ENCODE measurements at regions not wholly inside any gene's neighbourhood (a gene's known extent, or its start where the extent isn't known, plus 50 kb on each side); places are given as distances from the start of the nearest gene placed in this dataset.

DNA sequence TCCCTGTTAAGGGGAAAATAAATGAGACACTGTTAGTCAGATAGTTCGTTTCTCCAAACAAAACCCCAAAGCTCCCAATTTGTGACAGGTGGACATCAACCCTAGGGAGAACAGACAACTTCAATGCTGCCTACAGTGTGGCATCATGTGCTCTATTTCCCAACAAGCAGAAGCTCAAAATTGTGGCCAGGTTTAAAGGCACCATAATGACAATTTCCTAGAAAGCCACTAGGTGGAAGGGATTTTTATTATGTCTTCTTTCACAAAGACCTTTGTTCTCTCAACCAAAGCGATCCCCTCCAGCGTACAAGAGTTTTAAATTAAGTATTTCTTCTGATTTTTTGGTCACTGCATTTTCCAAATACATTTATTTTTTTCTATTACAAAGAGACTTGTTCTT is 88.0 kb upstream of the MBIP start:
- DNase-seq, result no peak

GRCh38 chr14:36405589-36406274 is 85.3 kb upstream of the MBIP start:
- DNase-seq, result no peak

DNA sequence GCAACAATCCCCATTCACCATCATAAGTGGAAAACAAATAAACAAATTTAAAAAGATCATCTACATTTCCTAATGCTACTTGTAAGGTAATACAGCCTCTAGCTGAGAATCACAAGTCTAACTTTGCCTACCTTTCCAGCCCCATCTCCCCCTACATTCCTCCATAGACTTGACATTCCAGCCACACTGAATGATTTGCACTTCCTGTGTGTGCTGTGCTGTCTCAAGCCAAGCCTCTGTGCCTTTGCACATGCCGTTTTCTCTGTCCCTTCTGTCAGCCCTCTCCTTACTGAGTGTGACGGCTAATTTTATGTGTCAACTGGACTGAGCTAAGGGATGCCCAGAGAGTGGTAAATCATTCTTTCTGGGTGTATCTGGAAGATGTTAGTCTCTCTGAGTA is 82.4 kb upstream of the MBIP start:
- no peak for DNase-seq

DNA sequence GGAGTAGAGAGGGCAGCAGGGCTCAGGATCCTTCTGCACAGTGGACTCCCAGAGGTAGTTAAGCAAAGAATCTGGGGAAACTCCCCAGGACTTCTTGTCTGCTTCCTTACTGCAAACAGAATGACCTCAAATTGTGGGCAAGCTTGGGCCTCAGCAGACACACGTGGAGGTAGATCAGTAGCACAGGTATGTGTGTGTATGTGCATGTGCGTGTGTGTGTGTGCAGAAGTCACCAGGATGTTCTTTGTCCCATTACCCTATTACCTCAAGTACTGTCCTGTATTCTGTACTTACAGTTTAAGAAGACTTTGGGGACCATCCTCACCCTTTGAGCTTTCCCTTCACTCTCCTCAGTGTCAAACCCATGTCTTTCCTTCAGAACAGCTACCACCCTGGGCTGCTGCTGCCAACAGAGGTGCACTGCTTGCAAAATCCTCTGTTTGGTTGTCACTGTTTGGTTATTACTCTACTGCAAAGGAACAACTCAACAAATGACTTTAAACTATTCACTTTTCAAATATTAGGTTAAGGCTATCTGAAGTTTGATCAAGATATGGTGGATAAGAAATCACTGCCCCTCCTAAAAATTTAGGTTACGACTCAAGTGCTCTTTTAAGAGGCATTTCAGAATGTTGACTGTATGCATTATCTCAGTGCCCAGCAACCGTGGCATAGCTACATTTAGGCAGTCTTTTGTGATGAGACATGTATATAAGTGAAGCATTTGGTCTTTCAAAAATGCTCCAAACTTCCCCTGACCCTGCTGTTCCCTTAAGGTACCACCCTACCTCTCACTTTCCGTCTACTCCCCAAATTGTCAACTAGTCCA is 78.2 kb upstream of the MBIP start:
- no peak for DNase-seq

- DNase-seq, result no peak
Observed at GRCh38 chr14:36397357-36397756, 76.9 kb upstream of the MBIP start.

DNA sequence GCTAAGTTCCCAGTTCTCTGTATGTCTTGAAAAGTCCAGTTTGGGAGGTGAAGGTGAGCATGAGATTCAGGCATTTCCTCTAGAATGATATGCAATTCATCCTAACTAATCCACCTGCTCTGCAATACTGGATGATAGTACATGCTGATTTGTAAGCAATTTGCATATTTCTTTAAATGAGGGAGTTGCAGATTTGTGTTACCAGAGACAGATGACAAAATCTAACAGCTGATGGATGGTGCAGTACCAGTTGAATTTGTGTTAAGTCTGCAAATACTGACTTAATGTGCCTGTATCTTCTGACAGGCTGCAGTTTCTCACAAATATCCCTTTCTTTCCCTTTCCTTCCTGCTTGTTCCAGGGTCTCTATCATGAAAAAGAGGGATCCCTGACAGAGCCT is 76.4 kb upstream of the MBIP start:
- DNase-seq, result no peak

DNA sequence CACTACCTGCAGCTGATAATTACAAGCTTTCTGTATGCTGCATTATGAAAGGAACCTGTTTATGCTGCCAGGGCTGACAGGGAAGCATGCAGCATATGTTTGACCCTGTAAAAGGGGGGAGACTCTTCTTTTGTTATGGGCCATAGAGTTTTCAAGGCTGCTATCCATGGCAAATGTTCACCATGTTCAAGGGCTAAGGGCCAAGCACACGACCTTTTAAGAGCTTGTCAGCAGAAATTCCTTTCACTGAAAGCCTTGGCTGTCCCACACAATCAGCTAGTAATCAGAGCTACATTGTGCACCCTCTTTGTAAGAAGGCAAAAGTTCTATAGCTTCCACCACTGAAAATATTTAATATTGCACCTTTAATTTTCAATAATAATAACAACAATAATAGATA is 74.2 kb upstream of the MBIP start:
- no peak for DNase-seq

- DNase-seq, result no peak
Observed at GRCh38 chr14:36390718-36391117, 70.3 kb upstream of the MBIP start.

GRCh38 chr14:36383767-36384431 is 63.5 kb upstream of the MBIP start:
- DNase-seq, result no peak

DNA sequence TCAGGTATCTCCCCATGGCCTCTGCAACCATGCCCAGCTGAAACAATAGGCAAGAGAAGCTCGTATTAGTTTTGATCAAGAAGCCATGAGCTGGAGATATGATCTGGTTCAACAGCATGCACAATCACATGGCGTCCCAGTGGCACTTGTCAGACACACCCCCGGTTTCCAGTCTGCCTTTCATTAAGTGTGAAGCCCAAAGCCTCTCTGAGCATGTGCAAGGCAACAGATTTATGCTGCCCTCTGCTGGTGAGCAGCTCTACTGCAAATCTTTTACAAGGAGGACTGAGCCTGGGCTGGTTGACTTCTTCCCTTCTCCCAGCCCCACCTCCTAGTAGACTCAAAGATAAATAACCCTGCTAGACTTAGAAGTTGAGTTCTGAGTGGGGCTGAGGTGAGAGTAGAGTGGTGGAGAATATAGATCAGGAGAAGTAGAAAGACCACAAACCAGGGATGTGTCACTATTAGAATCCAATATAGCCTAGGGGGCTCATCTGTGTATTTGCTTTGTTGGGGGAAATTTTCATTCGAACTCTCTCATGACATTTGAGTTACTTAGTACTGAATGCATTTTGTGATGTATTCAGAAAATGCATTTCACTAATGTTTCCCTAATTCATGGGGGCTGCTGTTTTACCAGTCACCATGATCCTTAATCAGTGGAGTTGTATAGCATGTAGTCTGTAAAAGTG is 53.7 kb upstream of the MBIP start:
- DNase-seq, result peak; percentile 84

Measured in inflammatory macrophage treated with lipopolysaccharide for 4 hours (primary cell).